ENCODE measurements at regions not wholly inside any gene's neighbourhood (a gene's known extent, or its start where the extent isn't known, plus 50 kb on each side); places are given as distances from the start of the nearest gene placed in this dataset.

DNA sequence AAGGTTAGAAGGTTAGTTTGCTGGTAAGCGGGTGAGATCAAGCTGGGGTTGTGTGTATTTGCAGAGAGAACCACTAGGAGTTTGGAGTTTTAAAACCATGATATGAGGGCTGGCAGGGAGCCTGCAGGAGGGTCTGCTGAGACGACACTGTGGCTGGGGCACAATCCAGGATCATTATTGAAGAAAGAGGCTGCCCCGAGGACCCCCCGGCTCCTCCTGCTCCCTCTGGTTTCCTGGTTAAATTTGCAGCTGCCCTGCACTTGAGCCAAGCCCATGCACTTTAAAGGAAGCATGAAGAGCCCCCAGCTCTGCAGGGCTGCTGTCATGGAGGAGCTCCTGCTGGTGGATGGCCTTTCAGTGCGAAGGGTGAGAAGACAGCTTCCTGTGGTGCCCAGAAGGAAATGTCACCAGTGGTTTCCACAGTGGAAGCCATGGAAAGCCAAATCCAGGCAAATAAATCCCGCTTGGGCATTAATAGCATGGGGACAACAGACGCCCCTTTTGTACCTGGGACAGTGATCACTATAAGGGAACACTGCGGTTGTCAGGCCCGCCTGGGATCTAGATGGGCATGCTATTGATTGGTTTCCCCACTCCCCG is 140.7 kb downstream of the NSG2 start:
- ATAC-seq (no peak), DNase-seq (no peak)
- TF ChIP-seq CTCF (IDR thresholded peaks at IDR 0.05), result no peak
- Histone ChIP-seq H3K4me3 (no peak overlapping the region), H3K4me1 (no peaks in the 10 kb centered on the region), H3K9me3 (no peaks in the 10 kb centered on the region), H3K27me3 (no peaks in the 10 kb centered on the region), H3K27ac (no peak overlapping the region), H3K36me3 (no peaks in the 10 kb centered on the region)
- intact Hi-C loops (cut with DNase I), result no loop called here

DNA sequence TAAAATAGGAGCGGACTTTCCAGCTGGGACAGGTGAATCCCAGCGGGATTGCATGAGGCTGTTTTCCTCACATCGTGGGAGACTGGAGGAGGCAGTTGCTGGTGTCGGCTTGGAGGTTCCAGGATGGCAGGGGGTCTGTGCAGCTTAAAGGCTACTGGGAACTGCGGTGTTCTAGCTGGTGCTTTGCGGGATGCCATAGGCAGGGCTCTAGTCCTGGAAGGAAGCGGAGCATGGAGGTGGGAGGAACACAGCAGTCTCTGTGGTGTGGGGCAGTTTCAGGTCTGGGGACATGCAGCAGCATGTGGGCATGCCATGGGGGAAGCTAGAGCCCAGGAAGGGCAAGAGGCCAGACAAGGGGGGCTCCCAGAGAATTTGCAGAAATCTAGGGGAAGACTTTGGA is 141.5 kb downstream of the NSG2 start:
- H3K36me3 ChIP-seq, result no peaks in the 10 kb centered on the region
- ATAC-seq (no peak), DNase-seq (no peak)
- TF ChIP-seq CTCF (IDR thresholded peaks at IDR 0.05), result no peak
- no peak overlapping the region for H3K4me3 ChIP-seq
- no peak overlapping the region for H3K27ac ChIP-seq
- intact Hi-C loops (cut with DNase I), result no loop called here
- no peaks in the 10 kb centered on the region for H3K27me3 ChIP-seq
- no peaks in the 10 kb centered on the region for H3K9me3 ChIP-seq
- H3K4me1 ChIP-seq, result no peaks in the 10 kb centered on the region

GRCh38 chr5:174187481-174187880 is 142.0 kb downstream of the NSG2 start:
- H3K4me3 ChIP-seq, result no peak overlapping the region
- intact Hi-C loops (cut with DNase I), result no loop called here
- no peaks in the 10 kb centered on the region for H3K4me1 ChIP-seq
- ATAC-seq (no peak), DNase-seq (no peak)
- H3K9me3 ChIP-seq, result no peaks in the 10 kb centered on the region
- no peak overlapping the region for H3K27ac ChIP-seq
- no peaks in the 10 kb centered on the region for H3K36me3 ChIP-seq
- H3K27me3 ChIP-seq, result no peaks in the 10 kb centered on the region
- no peak for TF ChIP-seq CTCF (IDR thresholded peaks at IDR 0.05)

GRCh38 chr5:174188295-174188694 is 142.8 kb downstream of the NSG2 start:
- no peak overlapping the region for H3K27ac ChIP-seq
- no peaks in the 10 kb centered on the region for H3K9me3 ChIP-seq
- DNase-seq (no peak), ATAC-seq (no peak)
- H3K36me3 ChIP-seq, result no peaks in the 10 kb centered on the region
- TF ChIP-seq CTCF (IDR thresholded peaks at IDR 0.05), result no peak
- no peak overlapping the region for H3K4me3 ChIP-seq
- no peaks in the 10 kb centered on the region for H3K27me3 ChIP-seq
- H3K4me1 ChIP-seq, result no peaks in the 10 kb centered on the region
- intact Hi-C loops (cut with DNase I), result no loop called here

DNA sequence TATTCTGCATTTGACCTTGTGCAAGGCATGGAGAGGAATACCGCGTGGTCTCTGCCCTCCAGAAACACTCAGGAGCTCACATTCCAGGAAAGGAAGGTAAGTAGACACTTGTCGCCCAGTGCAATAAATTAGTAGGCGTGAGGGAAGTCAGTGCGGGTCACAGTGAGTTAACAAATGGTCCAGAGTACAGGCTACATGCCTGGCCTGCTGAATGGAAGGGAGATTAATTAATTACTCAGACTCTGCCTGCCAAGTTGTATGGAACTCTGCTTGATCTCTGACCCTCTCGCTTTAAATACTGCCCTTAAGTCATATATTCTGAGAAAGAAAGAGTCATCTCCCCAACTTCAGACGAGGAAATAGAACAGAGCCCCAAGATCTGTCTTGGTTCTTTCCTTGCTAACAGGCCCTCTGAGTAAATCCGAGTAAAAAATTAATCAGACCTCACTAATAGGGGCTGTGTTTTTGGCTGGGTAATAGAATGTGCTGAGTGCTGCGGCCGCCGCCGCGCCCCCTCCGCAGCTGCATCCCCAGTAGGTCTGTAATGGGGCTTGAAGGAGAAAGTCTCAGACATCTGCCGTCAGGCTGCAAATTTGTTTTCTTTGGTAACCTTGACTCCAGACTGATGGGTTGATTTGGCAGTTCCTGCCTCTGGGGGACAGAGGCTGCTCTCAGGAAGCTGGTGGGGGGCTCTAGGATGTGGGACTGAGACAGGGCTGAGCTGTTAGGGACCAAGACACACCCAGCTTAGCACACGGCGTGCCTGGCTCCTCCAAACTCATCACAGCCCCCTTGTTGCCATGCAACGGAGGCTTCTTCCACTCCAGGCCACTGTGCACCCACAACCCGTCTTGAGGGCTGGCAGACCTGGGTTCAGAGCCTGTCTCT is 144.4 kb downstream of the NSG2 start:
- TF ChIP-seq CTCF (IDR thresholded peaks at IDR 0.05), result no peak
- DNase-seq (no peak), ATAC-seq (no peak)
- no peak overlapping the region for H3K4me3 ChIP-seq
- H3K9me3 ChIP-seq, result no peaks in the 10 kb centered on the region
- no peaks in the 10 kb centered on the region for H3K36me3 ChIP-seq
- intact Hi-C loops (cut with DNase I), result no loop called here
- H3K27ac ChIP-seq, result no peak overlapping the region
- H3K27me3 ChIP-seq, result no peaks in the 10 kb centered on the region
- no peaks in the 10 kb centered on the region for H3K4me1 ChIP-seq

Data from upper lobe of right lung (tissue), 1 donor.